Bronchial epithelial cell (primary cell): ENCODE measurements at regions not wholly inside any gene's neighbourhood (a gene's known extent, or its start where the extent isn't known, plus 50 kb on each side); places are given as distances from the start of the nearest gene placed in this dataset.
A peak's percentile ranks its signal among the peaks of the same experiment; 100 is the strongest.

Source experiments
- DNase-seq: peaks from one replicate; pipeline ENCODE4 v3.0.0-alpha.2; 2010; ENCODE audit warnings: low read depth
- FAIRE-seq: peaks from 2 replicates; lab custom pipeline; 2011; peaks lifted over from hg19 to GRCh38; lab: Jason Lieb, UNC
- H3K27me3 ChIP-seq: 2 replicates; pipeline ENCODE4 v1.5.1; 2011; ENCODE audit warnings: low read length; ENCODE audit not compliant: control insufficient read depth, insufficient read depth
- H3K36me3 ChIP-seq: 2 replicates; pipeline ENCODE4 v1.5.1; 2011; ENCODE audit warnings: low read length; ENCODE audit not compliant: control insufficient read depth, insufficient read depth
- H3K4me3 ChIP-seq: 2 replicates; pipeline ENCODE4 v1.5.1; 2011; ENCODE audit warnings: mild to moderate bottlenecking, low read depth, low read length, control low read depth
- TF ChIP-seq, protein P1 (sequence below): IDR thresholded peaks from 2 replicates; pipeline ENCODE4 v1.5.1; 2011; ENCODE audit warnings: mild to moderate bottlenecking, moderate library complexity, low read length, control low read depth, inconsistent platforms; ENCODE audit not compliant: insufficient read depth, severe bottlenecking

- FAIRE-seq: no peak
- Histone ChIP-seq H3K27me3 (no peaks in the 10 kb centered on the region), H3K36me3 (no peaks in the 10 kb centered on the region), H3K4me3 (no peak overlapping the region)
- TF ChIP-seq, protein P1, sequence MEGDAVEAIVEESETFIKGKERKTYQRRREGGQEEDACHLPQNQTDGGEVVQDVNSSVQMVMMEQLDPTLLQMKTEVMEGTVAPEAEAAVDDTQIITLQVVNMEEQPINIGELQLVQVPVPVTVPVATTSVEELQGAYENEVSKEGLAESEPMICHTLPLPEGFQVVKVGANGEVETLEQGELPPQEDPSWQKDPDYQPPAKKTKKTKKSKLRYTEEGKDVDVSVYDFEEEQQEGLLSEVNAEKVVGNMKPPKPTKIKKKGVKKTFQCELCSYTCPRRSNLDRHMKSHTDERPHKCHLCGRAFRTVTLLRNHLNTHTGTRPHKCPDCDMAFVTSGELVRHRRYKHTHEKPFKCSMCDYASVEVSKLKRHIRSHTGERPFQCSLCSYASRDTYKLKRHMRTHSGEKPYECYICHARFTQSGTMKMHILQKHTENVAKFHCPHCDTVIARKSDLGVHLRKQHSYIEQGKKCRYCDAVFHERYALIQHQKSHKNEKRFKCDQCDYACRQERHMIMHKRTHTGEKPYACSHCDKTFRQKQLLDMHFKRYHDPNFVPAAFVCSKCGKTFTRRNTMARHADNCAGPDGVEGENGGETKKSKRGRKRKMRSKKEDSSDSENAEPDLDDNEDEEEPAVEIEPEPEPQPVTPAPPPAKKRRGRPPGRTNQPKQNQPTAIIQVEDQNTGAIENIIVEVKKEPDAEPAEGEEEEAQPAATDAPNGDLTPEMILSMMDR: no peak
- DNase-seq: no peak
Measured at GRCh38 chr12:42903736-42904135, 314.2 kb upstream of the PRICKLE1 start.

DNA sequence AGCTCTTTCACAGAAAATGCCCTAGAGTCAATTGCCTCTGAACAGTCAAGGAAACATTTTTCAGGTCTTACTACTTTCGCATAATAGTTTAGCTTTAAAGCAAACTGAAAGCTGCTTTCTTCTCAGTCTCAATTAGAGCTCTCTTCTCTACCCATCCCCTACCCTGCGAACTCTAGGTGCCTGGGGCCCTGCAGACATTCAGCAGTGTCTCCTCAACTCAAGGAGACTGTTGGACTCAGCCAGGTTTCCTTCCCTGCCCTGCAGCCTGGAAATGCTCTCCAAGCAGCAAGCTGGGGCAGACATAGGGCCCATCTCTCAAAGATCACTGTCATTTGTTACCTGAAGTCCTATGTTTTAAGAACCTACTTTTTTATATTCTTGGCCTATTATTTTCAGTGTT lies 312.5 kb upstream of the PRICKLE1 start:
- H3K4me3 ChIP-seq: no peak overlapping the region

GRCh38 chr12:42893803-42894202 lies 304.3 kb upstream of the PRICKLE1 start:
- TF ChIP-seq, protein P1: no peak
- H3K27me3 ChIP-seq: no peaks in the 10 kb centered on the region
- DNase-seq (no peak), FAIRE-seq (no peak)
- no peak overlapping the region for H3K4me3 ChIP-seq
- H3K36me3 ChIP-seq: no peaks in the 10 kb centered on the region

More for the DNA sequence above, 312.5 kb upstream of the PRICKLE1 start:
- Histone ChIP-seq H3K36me3 (no peaks in the 10 kb centered on the region), H3K27me3 (no peaks in the 10 kb centered on the region)
- TF ChIP-seq, protein P1: no peak
- DNase-seq (no peak), FAIRE-seq (no peak)

GRCh38 chr12:42892702-42893551 lies 303.4 kb upstream of the PRICKLE1 start:
- Histone ChIP-seq H3K36me3 (no peaks in the 10 kb centered on the region), H3K27me3 (no peaks in the 10 kb centered on the region), H3K4me3 (no peak overlapping the region)
- DNase-seq (no peak), FAIRE-seq (no peak)
- TF ChIP-seq, protein P1: no peak

GRCh38 chr12:42887657-42888056 lies 298.1 kb upstream of the PRICKLE1 start:
- DNase-seq (peak; percentile 35), FAIRE-seq (no peak)
- TF ChIP-seq, protein P1: no peak

More at GRCh38 chr12:42887657-42888056, 298.1 kb upstream of the PRICKLE1 start:
- H3K36me3 ChIP-seq: no peaks in the 10 kb centered on the region
- H3K27me3 ChIP-seq: no peaks in the 10 kb centered on the region
- H3K4me3 ChIP-seq: no peak overlapping the region
